Kidney (tissue), 13 donors: ENCODE measurements at regions not wholly inside any gene's neighbourhood (a gene's known extent, or its start where the extent isn't known, plus 50 kb on each side); places are given as distances from the start of the nearest gene placed in this dataset.

Source experiments
- DNase-seq, 5 donors: peaks; one replicate each; pipeline ENCODE4 v3.0.0-alpha.2; 2013 to 2020
- FAIRE-seq: peaks from 2 replicates; lab custom pipeline; 2012; peaks lifted over from hg19 to GRCh38; lab: Jason Lieb, UNC
- H3K27ac ChIP-seq, 2 donors: one replicate each; pipeline ENCODE4 v1.7.0; 2013; ENCODE audit warnings: low read depth in 2 of 2, low read length in 2 of 2, inconsistent platforms in 1 of 2
- H3K27me3 ChIP-seq: one replicate; pipeline ENCODE4 v1.7.1; 2013; ENCODE audit warnings: low read length, inconsistent platforms; ENCODE audit not compliant: control insufficient read depth, insufficient read depth
- H3K36me3 ChIP-seq, 3 donors: one replicate each; pipeline versions ENCODE4 v1.7.0 to v1.7.1; 2013; ENCODE audit warnings: low read length in 3 of 3, control low read depth in 1 of 3, inconsistent platforms in 1 of 3; ENCODE audit not compliant: insufficient read depth in 3 of 3, control insufficient read depth in 2 of 3
- H3K4me1 ChIP-seq, 3 donors: one replicate each; pipeline versions ENCODE4 v1.7.0 to v1.7.1; 2013; ENCODE audit warnings: low read length in 3 of 3, inconsistent platforms in 1 of 3, low read depth in 1 of 3; ENCODE audit not compliant: control insufficient read depth in 2 of 3, insufficient read depth in 2 of 3
- H3K4me3 ChIP-seq, 3 donors: one replicate each; pipeline versions ENCODE4 v1.7.0 to v1.8.1; 2013; ENCODE audit warnings: low read length in 3 of 3, control low read depth in 1 of 3, inconsistent platforms in 1 of 3
- H3K9ac ChIP-seq, 3 donors: one replicate each; pipeline versions ENCODE4 v1.7.0 to v1.7.1; 2013; ENCODE audit warnings: low read length in 3 of 3, control low read depth in 1 of 3, inconsistent platforms in 1 of 3
- H3K9me3 ChIP-seq, 3 donors: one replicate each; pipeline versions ENCODE4 v1.7.0 to v1.7.1; 2013; ENCODE audit warnings: low read length in 3 of 3, control low read depth in 1 of 3, inconsistent platforms in 1 of 3; ENCODE audit not compliant: control insufficient read depth in 2 of 3, insufficient read depth in 1 of 3
- intact Hi-C: fragments of 100-400 bp; cut with DNase I; formaldehyde crosslinking; loops from one replicate; pipeline ENCODE4 v1.11.1; 2022
- TF ChIP-seq, protein P1 (sequence below): IDR thresholded peaks from 3 replicates; pipeline ENCODE4 v1.5.1; 2012; ENCODE audit warnings: mild to moderate bottlenecking, moderate library complexity, borderline replicate concordance; ENCODE audit not compliant: insufficient read depth; ENCODE audit errors: extremely low read depth
- donor health status: control.
- donor health status: control.
- donor health status: control.
- donor health status: control.
- donor health status: control.
- donor health status: DM: yes; HTN: yes; CAD: no.
- donor health status: Normal renal cell carcinoma (clear cell type).

GRCh38 chr2:186423481-186423880 lies 62.6 kb upstream of the ZC3H15 start:
- DNase-seq (no peak), FAIRE-seq (no peak)
- no peaks in the 10 kb centered on the region for H3K36me3 ChIP-seq
- H3K9me3 ChIP-seq = no peaks in the 10 kb centered on the region
- no peaks in the 10 kb centered on the region for H3K27me3 ChIP-seq
- H3K4me3 ChIP-seq = no peak overlapping the region
- no peak overlapping the region for H3K27ac ChIP-seq
- TF ChIP-seq, protein P1, sequence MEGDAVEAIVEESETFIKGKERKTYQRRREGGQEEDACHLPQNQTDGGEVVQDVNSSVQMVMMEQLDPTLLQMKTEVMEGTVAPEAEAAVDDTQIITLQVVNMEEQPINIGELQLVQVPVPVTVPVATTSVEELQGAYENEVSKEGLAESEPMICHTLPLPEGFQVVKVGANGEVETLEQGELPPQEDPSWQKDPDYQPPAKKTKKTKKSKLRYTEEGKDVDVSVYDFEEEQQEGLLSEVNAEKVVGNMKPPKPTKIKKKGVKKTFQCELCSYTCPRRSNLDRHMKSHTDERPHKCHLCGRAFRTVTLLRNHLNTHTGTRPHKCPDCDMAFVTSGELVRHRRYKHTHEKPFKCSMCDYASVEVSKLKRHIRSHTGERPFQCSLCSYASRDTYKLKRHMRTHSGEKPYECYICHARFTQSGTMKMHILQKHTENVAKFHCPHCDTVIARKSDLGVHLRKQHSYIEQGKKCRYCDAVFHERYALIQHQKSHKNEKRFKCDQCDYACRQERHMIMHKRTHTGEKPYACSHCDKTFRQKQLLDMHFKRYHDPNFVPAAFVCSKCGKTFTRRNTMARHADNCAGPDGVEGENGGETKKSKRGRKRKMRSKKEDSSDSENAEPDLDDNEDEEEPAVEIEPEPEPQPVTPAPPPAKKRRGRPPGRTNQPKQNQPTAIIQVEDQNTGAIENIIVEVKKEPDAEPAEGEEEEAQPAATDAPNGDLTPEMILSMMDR = no peak
- H3K9ac ChIP-seq = no peak overlapping the region
- intact Hi-C loops = no loop called here
- no peaks in the 10 kb centered on the region for H3K4me1 ChIP-seq

GRCh38 chr2:186424265-186424664 lies 61.8 kb upstream of the ZC3H15 start:
- no peak for DNase-seq
- no peaks in the 10 kb centered on the region for H3K27me3 ChIP-seq
- no peak overlapping the region for H3K27ac ChIP-seq
- intact Hi-C loops = no loop called here
- no peak for FAIRE-seq
- H3K36me3 ChIP-seq = no peaks in the 10 kb centered on the region
- no peak overlapping the region for H3K4me3 ChIP-seq
- no peaks in the 10 kb centered on the region for H3K4me1 ChIP-seq
- H3K9ac ChIP-seq = no peak overlapping the region
- TF ChIP-seq, protein P1 = no peak
- no peaks in the 10 kb centered on the region for H3K9me3 ChIP-seq

DNA sequence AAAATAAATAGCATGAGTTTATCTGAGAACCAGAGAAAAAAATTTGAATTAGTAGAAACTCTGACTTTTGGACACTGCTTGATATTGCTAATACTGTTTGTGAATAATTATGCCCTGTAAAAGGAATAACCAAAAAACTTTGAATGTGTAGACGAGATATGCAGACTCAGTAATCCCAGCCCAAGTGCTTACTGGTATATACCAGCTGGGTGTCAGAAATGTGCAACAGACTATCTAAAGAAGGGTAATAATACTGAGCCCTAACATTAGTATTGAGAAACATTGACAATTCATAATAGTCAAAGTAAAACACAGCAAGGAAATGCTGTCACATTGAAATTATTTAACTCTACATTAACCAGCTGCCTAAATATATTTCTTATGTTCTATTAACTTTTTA lies 60.5 kb upstream of the ZC3H15 start:
- Histone ChIP-seq H3K27ac (no peak overlapping the region), H3K4me1 (no peaks in the 10 kb centered on the region), H3K4me3 (no peak overlapping the region), H3K36me3 (no peaks in the 10 kb centered on the region), H3K9me3 (no peaks in the 10 kb centered on the region), H3K27me3 (no peaks in the 10 kb centered on the region), H3K9ac (no peak overlapping the region)
- TF ChIP-seq, protein P1 = no peak
- intact Hi-C loops = no loop called here
- no peak for DNase-seq
- FAIRE-seq = no peak
